ENCODE measurements at regions not wholly inside any gene's neighbourhood (a gene's known extent, or its start where the extent isn't known, plus 50 kb on each side); places are given as distances from the start of the nearest gene placed in this dataset.

- no peaks in the 10 kb centered on the region for H3K9me3 ChIP-seq (ENCODE audit: insufficient read depth, low read depth, low read length)
- no peaks in the 10 kb centered on the region for H3K27me3 ChIP-seq (ENCODE audit: insufficient read depth, low read length)
- H3K14ac ChIP-seq (ENCODE audit: low read length) = no peak overlapping the region
- H3K79me2 ChIP-seq (ENCODE audit: control insufficient read depth, insufficient read depth, low read length, poor library complexity) = no peaks in the 10 kb centered on the region
- DNase-seq = no peak
- H3K79me1 ChIP-seq (ENCODE audit: low read length) = no peaks in the 10 kb centered on the region
- no peak overlapping the region for H3K9ac ChIP-seq (ENCODE audit: low read length)
- H3K23ac ChIP-seq (ENCODE audit: low read length) = no peak overlapping the region
- no peaks in the 10 kb centered on the region for H3K36me3 ChIP-seq (ENCODE audit: control insufficient read depth in 1 of 2, insufficient read depth in 2 of 2, low read length in 2 of 2)
- no peak overlapping the region for H3K18ac ChIP-seq (ENCODE audit: low read length)
- H2BK5ac ChIP-seq (ENCODE audit: low read depth, low read length, poor library complexity) = no peak overlapping the region
- H3K4me3 ChIP-seq (ENCODE audit: low read depth, low read length) = no peak overlapping the region
- H2AK5ac ChIP-seq (ENCODE audit: low read length) = no peak overlapping the region
- no peak overlapping the region for H3K4ac ChIP-seq (ENCODE audit: low read depth, low read length)
- no CpG with 5 or more reads among the region's 3 CpGs for WGBS (ENCODE audit: extremely low coverage, insufficient coverage, insufficient read length)
- H4K8ac ChIP-seq (ENCODE audit: low read depth, low read length) = no peak overlapping the region
- H3K27ac ChIP-seq (ENCODE audit: low read depth, low read length) = no peak overlapping the region
- no peak overlapping the region for H4K91ac ChIP-seq (ENCODE audit: low read depth, low read length)
- H3K4me2 ChIP-seq (ENCODE audit: low read length) = no peak overlapping the region
- H2BK12ac ChIP-seq (ENCODE audit: low read length) = no peak overlapping the region
- H2BK120ac ChIP-seq (ENCODE audit: insufficient read depth, low read length, poor library complexity) = no peak overlapping the region
- no peak overlapping the region for H4K12ac ChIP-seq (ENCODE audit: low read depth, low read length)
- no peak overlapping the region for H2AFZ ChIP-seq (ENCODE audit: insufficient read depth, low read length, poor library complexity)
- no peaks in the 10 kb centered on the region for H3K4me1 ChIP-seq (ENCODE audit: control insufficient read depth in 1 of 2, insufficient read depth in 2 of 2, low read length in 2 of 2)
Measured at GRCh38 chr7:53756946-53757345, 721.5 kb downstream of the POM121L12 start.

DNA sequence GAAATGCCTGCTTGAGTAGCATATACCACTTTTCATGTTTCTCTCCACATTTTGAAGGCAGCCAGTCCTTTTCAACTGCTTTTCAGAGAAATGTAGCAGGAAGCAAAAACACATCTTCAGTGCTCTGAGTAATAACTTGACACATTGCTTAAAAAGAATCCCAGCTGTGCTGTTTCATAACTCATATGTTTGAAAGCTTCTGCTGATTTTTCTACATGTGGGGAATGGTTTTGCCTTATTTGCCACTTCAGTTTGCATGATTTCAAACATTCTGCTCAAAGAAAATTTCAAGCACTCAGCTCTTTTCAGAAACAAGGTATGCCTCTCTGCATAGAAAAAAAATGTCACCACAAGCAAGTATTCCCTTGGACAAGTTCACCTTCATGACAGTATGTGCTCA lies 732.8 kb downstream of the POM121L12 start:
- H2BK5ac ChIP-seq (ENCODE audit: low read depth, low read length, poor library complexity) = no peak overlapping the region
- H3K4me2 ChIP-seq (ENCODE audit: low read length) = no peak overlapping the region
- no peak overlapping the region for H3K23ac ChIP-seq (ENCODE audit: low read length)
- no peak overlapping the region for H3K18ac ChIP-seq (ENCODE audit: low read length)
- H4K12ac ChIP-seq (ENCODE audit: low read depth, low read length) = no peak overlapping the region
- peaks cover 2% of the 10 kb centered on the region for H3K79me1 ChIP-seq (ENCODE audit: low read length)
- no peak overlapping the region for H2AFZ ChIP-seq (ENCODE audit: insufficient read depth, low read length, poor library complexity)
- H3K36me3 ChIP-seq (ENCODE audit: control insufficient read depth in 1 of 2, insufficient read depth in 2 of 2, low read length in 2 of 2) = no peaks in the 10 kb centered on the region
- DNase-seq = no peak
- H3K4me3 ChIP-seq (ENCODE audit: low read depth, low read length) = no peak overlapping the region
- no peak overlapping the region for H3K4ac ChIP-seq (ENCODE audit: low read depth, low read length)
- peaks cover 3 to 8% of the 10 kb centered on the region in 2 experiments for H3K4me1 ChIP-seq (ENCODE audit: control insufficient read depth in 1 of 2, insufficient read depth in 2 of 2, low read length in 2 of 2)
- no peak overlapping the region for H4K91ac ChIP-seq (ENCODE audit: low read depth, low read length)
- no peaks in the 10 kb centered on the region for H3K79me2 ChIP-seq (ENCODE audit: control insufficient read depth, insufficient read depth, low read length, poor library complexity)
- H2BK120ac ChIP-seq (ENCODE audit: insufficient read depth, low read length, poor library complexity) = no peak overlapping the region
- H2BK12ac ChIP-seq (ENCODE audit: low read length) = no peak overlapping the region
- no peak overlapping the region for H3K14ac ChIP-seq (ENCODE audit: low read length)
- H2AK5ac ChIP-seq (ENCODE audit: low read length) = no peak overlapping the region
- no peak overlapping the region for H4K8ac ChIP-seq (ENCODE audit: low read depth, low read length)
- H3K9ac ChIP-seq (ENCODE audit: low read length) = no peak overlapping the region
- H3K27me3 ChIP-seq (ENCODE audit: insufficient read depth, low read length) = no peaks in the 10 kb centered on the region
- no peak overlapping the region for H3K27ac ChIP-seq (ENCODE audit: low read depth, low read length)
- peaks cover 2% of the 10 kb centered on the region for H3K9me3 ChIP-seq (ENCODE audit: insufficient read depth, low read depth, low read length)

DNA sequence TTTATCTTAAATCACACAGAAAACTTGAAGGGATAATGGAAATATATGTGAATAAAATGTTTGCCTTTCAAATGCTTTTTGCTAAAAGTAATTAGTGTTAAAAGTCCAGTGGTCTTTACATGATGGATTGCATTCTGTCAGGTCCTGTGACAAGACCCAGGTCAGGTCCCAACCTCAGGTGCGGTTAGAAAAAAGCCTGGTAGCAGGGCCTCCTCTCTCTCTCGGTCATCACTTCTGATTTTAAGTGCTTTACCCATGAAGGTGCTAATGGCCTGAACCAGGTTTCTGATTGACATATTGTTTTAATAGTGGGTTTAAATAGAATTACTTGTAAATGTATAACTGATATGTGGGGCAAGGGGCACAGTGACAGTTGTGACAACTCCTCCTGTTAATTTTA lies 736.3 kb downstream of the POM121L12 start:
- no peak overlapping the region for H3K18ac ChIP-seq (ENCODE audit: low read length)
- no peaks in the 10 kb centered on the region for H3K36me3 ChIP-seq (ENCODE audit: control insufficient read depth in 1 of 2, insufficient read depth in 2 of 2, low read length in 2 of 2)
- no peak overlapping the region for H2AK5ac ChIP-seq (ENCODE audit: low read length)
- peak overlapping the region; percentile 71 for H3K27ac ChIP-seq (ENCODE audit: low read depth, low read length)
- H4K91ac ChIP-seq (ENCODE audit: low read depth, low read length) = no peak overlapping the region
- no CpG with 5 or more reads among the region's 2 CpGs for WGBS (ENCODE audit: extremely low coverage, insufficient coverage, insufficient read length)
- H2BK5ac ChIP-seq (ENCODE audit: low read depth, low read length, poor library complexity) = no peak overlapping the region
- H3K27me3 ChIP-seq (ENCODE audit: insufficient read depth, low read length) = no peaks in the 10 kb centered on the region
- no peak overlapping the region for H3K14ac ChIP-seq (ENCODE audit: low read length)
- no peak overlapping the region for H2BK12ac ChIP-seq (ENCODE audit: low read length)
- peaks cover 3 to 8% of the 10 kb centered on the region in 2 experiments for H3K4me1 ChIP-seq (ENCODE audit: control insufficient read depth in 1 of 2, insufficient read depth in 2 of 2, low read length in 2 of 2)
- H2AFZ ChIP-seq (ENCODE audit: insufficient read depth, low read length, poor library complexity) = no peak overlapping the region
- H3K79me1 ChIP-seq (ENCODE audit: low read length) = peaks cover 5% of the 10 kb centered on the region
- H3K4me2 ChIP-seq (ENCODE audit: low read length) = no peak overlapping the region
- H3K9ac ChIP-seq (ENCODE audit: low read length) = no peak overlapping the region
- no peak overlapping the region for H3K4ac ChIP-seq (ENCODE audit: low read depth, low read length)
- H2BK120ac ChIP-seq (ENCODE audit: insufficient read depth, low read length, poor library complexity) = no peak overlapping the region
- H3K79me2 ChIP-seq (ENCODE audit: control insufficient read depth, insufficient read depth, low read length, poor library complexity) = no peaks in the 10 kb centered on the region
- no peak overlapping the region for H4K12ac ChIP-seq (ENCODE audit: low read depth, low read length)
- H3K4me3 ChIP-seq (ENCODE audit: low read depth, low read length) = no peak overlapping the region
- H3K9me3 ChIP-seq (ENCODE audit: insufficient read depth, low read depth, low read length) = no peaks in the 10 kb centered on the region
- DNase-seq = no peak
- H3K23ac ChIP-seq (ENCODE audit: low read length) = no peak overlapping the region
- no peak overlapping the region for H4K8ac ChIP-seq (ENCODE audit: low read depth, low read length)

DNA sequence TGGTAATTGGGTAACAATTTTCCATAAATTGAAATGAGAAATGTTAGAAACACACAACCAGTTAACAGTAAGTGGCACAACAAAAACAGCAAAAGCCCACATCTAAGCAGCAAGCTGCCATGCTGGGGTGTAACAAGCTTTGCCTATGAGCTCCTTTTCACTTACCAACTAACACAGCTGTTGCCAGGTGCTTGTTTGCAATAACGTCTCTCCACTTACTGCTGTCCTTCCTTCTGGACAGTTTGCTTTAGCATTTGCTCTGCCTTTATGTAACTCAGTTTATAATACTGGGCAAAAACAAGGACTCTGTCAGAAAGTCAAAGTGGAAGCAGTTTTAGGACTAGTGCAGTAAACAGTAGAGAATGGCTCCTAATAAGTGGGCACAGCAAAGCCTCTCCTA lies 740.9 kb downstream of the POM121L12 start:
- no peaks in the 10 kb centered on the region for H3K27me3 ChIP-seq (ENCODE audit: insufficient read depth, low read length)
- no peak overlapping the region for H3K27ac ChIP-seq (ENCODE audit: low read depth, low read length)
- no peak overlapping the region for H2BK120ac ChIP-seq (ENCODE audit: insufficient read depth, low read length, poor library complexity)
- no peak overlapping the region for H4K91ac ChIP-seq (ENCODE audit: low read depth, low read length)
- H3K36me3 ChIP-seq (ENCODE audit: control insufficient read depth in 1 of 2, insufficient read depth in 2 of 2, low read length in 2 of 2) = no peaks in the 10 kb centered on the region
- no peaks in the 10 kb centered on the region for H3K9me3 ChIP-seq (ENCODE audit: insufficient read depth, low read depth, low read length)
- H3K23ac ChIP-seq (ENCODE audit: low read length) = no peak overlapping the region
- H3K14ac ChIP-seq (ENCODE audit: low read length) = no peak overlapping the region
- no CpG with 5 or more reads among the region's 1 CpG for WGBS (ENCODE audit: extremely low coverage, insufficient coverage, insufficient read length)
- no peak overlapping the region for H2BK5ac ChIP-seq (ENCODE audit: low read depth, low read length, poor library complexity)
- H3K79me1 ChIP-seq (ENCODE audit: low read length) = peaks cover 2% of the 10 kb centered on the region
- H3K9ac ChIP-seq (ENCODE audit: low read length) = no peak overlapping the region
- no peak overlapping the region for H2BK12ac ChIP-seq (ENCODE audit: low read length)
- H3K18ac ChIP-seq (ENCODE audit: low read length) = no peak overlapping the region
- no peak overlapping the region for H4K8ac ChIP-seq (ENCODE audit: low read depth, low read length)
- no peaks in the 10 kb centered on the region for H3K79me2 ChIP-seq (ENCODE audit: control insufficient read depth, insufficient read depth, low read length, poor library complexity)
- H4K12ac ChIP-seq (ENCODE audit: low read depth, low read length) = no peak overlapping the region
- H3K4me1 ChIP-seq (ENCODE audit: control insufficient read depth in 1 of 2, insufficient read depth in 2 of 2, low read length in 2 of 2) = peaks cover 0 to under 1% of the 10 kb centered on the region in 2 experiments
- H3K4ac ChIP-seq (ENCODE audit: low read depth, low read length) = no peak overlapping the region
- H2AK5ac ChIP-seq (ENCODE audit: low read length) = no peak overlapping the region
- no peak overlapping the region for H3K4me2 ChIP-seq (ENCODE audit: low read length)
- no peak overlapping the region for H2AFZ ChIP-seq (ENCODE audit: insufficient read depth, low read length, poor library complexity)
- no peak overlapping the region for H3K4me3 ChIP-seq (ENCODE audit: low read depth, low read length)
- DNase-seq = no peak

Data from trophoblast cell (in vitro differentiated cells and primary cell).